IMR-90 (cell line): ENCODE measurements at regions not wholly inside any gene's neighbourhood (a gene's known extent, or its start where the extent isn't known, plus 50 kb on each side); places are given as distances from the start of the nearest gene placed in this dataset.

Source experiments
- ATAC-seq: fragments of 200-7000 bp; cut with Tn5 transposase; 2 replicates; pipeline ENCODE4 v1.9.1; 2020; ENCODE audit warnings: low read depth, mild to moderate bottlenecking, moderate library complexity
- BruUV-seq: library from RNA; stranded (reverse); fragments of 400-500 nt; replicated peaks from 2 replicates; lab custom pipeline; 2021; lab: Mats Ljungman, UMichigan
- CTCF ChIA-PET: fragments of 300-600 bp; formaldehyde crosslinking; extraction: SDS; loops from one replicate; lab custom pipeline; 2021; ENCODE audit warnings: antibody characterized with exemption; lab: Yijun Ruan, JAX
- POLR2A ChIA-PET: fragments of 300-600 bp; sonication (Branson Sonifier 250); formaldehyde crosslinking; loops from one replicate; lab custom pipeline; 2022; ENCODE audit warnings: antibody characterized with exemption; ENCODE audit not compliant: unreplicated experiment; lab: Charles Lee
- DNase-seq: peaks from one replicate; pipeline ENCODE4 v3.0.0; 2013
- H2AFZ ChIP-seq: replicated peaks from 2 replicates; pipeline ENCODE3; 2013; ENCODE audit warnings: low read length, mild to moderate bottlenecking; ENCODE audit not compliant: poor library complexity
- H2AK5ac ChIP-seq: 2 replicates; pipeline ENCODE4 v1.6.1; 2013; ENCODE audit warnings: low read depth, low read length, inconsistent platforms
- H2AK9ac ChIP-seq: replicated peaks from 2 replicates; pipeline ENCODE3; 2013; ENCODE audit warnings: mild to moderate bottlenecking, low read depth, low read length, moderate library complexity; ENCODE audit not compliant: poor library complexity
- H2BK120ac ChIP-seq: 2 replicates; pipeline ENCODE4 v1.6.1; 2013; ENCODE audit warnings: low read depth, low read length, inconsistent platforms
- H2BK15ac ChIP-seq: 3 replicates; pipeline ENCODE4 v1.6.1; 2013; ENCODE audit warnings: low read depth, low read length, inconsistent platforms
- H2BK20ac ChIP-seq: 2 replicates; pipeline ENCODE4 v1.6.1; 2013; ENCODE audit warnings: low read depth, mild to moderate bottlenecking, inconsistent platforms, low read length, moderate library complexity
- H2BK5ac ChIP-seq: 2 replicates; pipeline ENCODE4 v1.6.1; 2013; ENCODE audit warnings: mild to moderate bottlenecking, low read depth, low read length, inconsistent platforms; ENCODE audit not compliant: poor library complexity, severe bottlenecking
- H3K14ac ChIP-seq: replicated peaks from 2 replicates; pipeline ENCODE4 v1.6.1; 2013; ENCODE audit warnings: low read depth, low read length, inconsistent platforms
- H3K18ac ChIP-seq: 2 replicates; pipeline ENCODE4 v1.6.1; 2013; ENCODE audit warnings: low read depth, low read length, control low read depth
- H3K23ac ChIP-seq: 2 replicates; pipeline ENCODE4 v1.6.1; 2013; ENCODE audit warnings: low read depth, low read length, inconsistent platforms
- H3K27ac ChIP-seq: 2 replicates; pipeline ENCODE4 v1.5.1; 2013; ENCODE audit warnings: mild to moderate bottlenecking, control low read depth, low read length; ENCODE audit not compliant: insufficient read depth
- H3K27me3 ChIP-seq: 2 replicates; pipeline ENCODE4 v1.6.1; 2013; ENCODE audit warnings: low read length; ENCODE audit not compliant: control insufficient read depth, insufficient read depth
- H3K36me3 ChIP-seq: 2 replicates; pipeline ENCODE4 v1.6.1; 2013; ENCODE audit warnings: low read length, mixed read lengths; ENCODE audit not compliant: control insufficient read depth, insufficient read depth
- H3K4ac ChIP-seq: 2 replicates; pipeline ENCODE4 v1.6.1; 2013; ENCODE audit warnings: low read depth, low read length, inconsistent platforms
- H3K4me1 ChIP-seq: 2 replicates; pipeline ENCODE4 v1.6.1; 2013; ENCODE audit warnings: low read length, mixed read lengths; ENCODE audit not compliant: control insufficient read depth, insufficient read depth
- H3K4me2 ChIP-seq: 2 replicates; pipeline ENCODE4 v1.6.1; 2013; ENCODE audit warnings: low read depth, mild to moderate bottlenecking, control low read depth, low read length, moderate library complexity
- H3K4me3 ChIP-seq: 2 replicates; pipeline ENCODE4 v1.5.1; 2013; ENCODE audit warnings: low read depth, mild to moderate bottlenecking, control low read depth, low read length, moderate library complexity; ENCODE audit not compliant: insufficient read depth
- H3K56ac ChIP-seq: 2 replicates; pipeline ENCODE4 v1.6.1; 2013; ENCODE audit warnings: low read length, inconsistent platforms; ENCODE audit not compliant: insufficient read depth; ENCODE audit errors: extremely low read depth
- H3K79me1 ChIP-seq, 2 experiments: 2 replicates each; pipeline ENCODE4 v1.6.1; 2013; ENCODE audit warnings: low read length in 2 of 2, inconsistent platforms in 1 of 2, low read depth in 1 of 2
- H3K9ac ChIP-seq: 2 replicates; pipeline ENCODE4 v1.6.1; 2013; ENCODE audit warnings: low read depth, low read length, control low read depth
- H3K9me1 ChIP-seq: 2 replicates; pipeline ENCODE4 v1.6.1; 2013; ENCODE audit warnings: low read length, inconsistent platforms; ENCODE audit not compliant: insufficient read depth
- H3K9me3 ChIP-seq: 2 replicates; pipeline ENCODE4 v1.6.1; 2013; ENCODE audit warnings: low read length; ENCODE audit not compliant: control insufficient read depth, insufficient read depth
- H4K20me1 ChIP-seq: 2 replicates; pipeline ENCODE4 v1.6.1; 2013; ENCODE audit warnings: low read length, inconsistent platforms; ENCODE audit not compliant: insufficient read depth
- H4K5ac ChIP-seq: 2 replicates; pipeline ENCODE4 v1.6.1; 2013; ENCODE audit warnings: mild to moderate bottlenecking, low read depth, low read length, control low read depth
- H4K8ac ChIP-seq, 2 experiments: 2 replicates each; pipeline ENCODE4 v1.6.1; 2013; ENCODE audit warnings: low read depth in 2 of 2, low read length in 2 of 2, control low read depth in 1 of 2, inconsistent platforms in 1 of 2
- H4K91ac ChIP-seq: 2 replicates; pipeline ENCODE4 v1.6.1; 2013; ENCODE audit warnings: low read depth, low read length, inconsistent platforms; ENCODE audit not compliant: insufficient read depth
- BHLHE40 ChIP-seq: fragments of 150-350 bp; IDR thresholded peaks from 2 replicates; pipeline ENCODE4 v1.6.1; 2016; ENCODE audit warnings: mild to moderate bottlenecking, low read depth, low read length
- CHD1 ChIP-seq: IDR thresholded peaks from 2 replicates; pipeline ENCODE4 v1.6.1; 2012; ENCODE audit warnings: low read depth, low read length, improper control_type of control experiment
- MAFK ChIP-seq: IDR thresholded peaks from 2 replicates; pipeline ENCODE4 v1.6.1; 2012; ENCODE audit warnings: low read depth, low read length, improper control_type of control experiment
- NFE2L2 ChIP-seq: fragments of 150-350 bp; IDR thresholded peaks from 2 replicates; pipeline ENCODE4 v1.6.1; 2016; ENCODE audit warnings: low read depth, mild to moderate bottlenecking, low read length
- RAD21 ChIP-seq: IDR thresholded peaks from 2 replicates; pipeline ENCODE4 v1.6.1; 2012; ENCODE audit warnings: low read length, improper control_type of control experiment
- RFX5 ChIP-seq: IDR thresholded peaks from 2 replicates; pipeline ENCODE4 v1.8.0; 2012; ENCODE audit warnings: low read depth, mild to moderate bottlenecking, low read length, moderate library complexity
- WGBS, 2 experiments: methylation state at CpG; one replicate each; pipeline versions ENCODE4 v1.1.5 to v1.1.7; 2013; ENCODE audit warnings: missing lambda C conversion rate in 2 of 2; ENCODE audit not compliant: insufficient read length in 1 of 2; ENCODE audit errors: extremely low coverage in 2 of 2; 5-methylcytosine and 5-hydroxymethylcytosine counted together
- dilution Hi-C: fragments of 300-500 bp; cut with HindIII; formaldehyde crosslinking; loops from one replicate; pipeline ENCODE4 v1.14.3; 2018; ENCODE audit warnings: low sequenced_read_pairs; ENCODE audit not compliant: unreplicated experiment
- in situ Hi-C: fragments of 300-500 bp; cut with MboI; formaldehyde crosslinking; loops from 3 replicates; pipeline ENCODE4 v1.14.3; 2019; ENCODE audit warnings: low sequenced_read_pairs, inconsistent platforms, mixed read lengths
- intact Hi-C: fragments of 100-400 bp; cut with micrococcal nuclease; formaldehyde crosslinking; loops from 2 replicates; pipeline ENCODE4 v1.10.0; 2022

GRCh38 chr20:19094959-19095541 lies 117.4 kb upstream of the SLC24A3 start:
- dilution Hi-C loops (no loop called here), intact Hi-C loops (no loop called here), in situ Hi-C loops (no loop called here)
- ChIA-PET POLR2A (no interaction called here), CTCF (no interaction called here)
- TF ChIP-seq CHD1 (no peak), RFX5 (no peak), NFE2L2 (no peak), BHLHE40 (no peak), RAD21 (no peak), MAFK (no peak)
- H2AK5ac ChIP-seq, result no peak overlapping the region
- H3K9me3 ChIP-seq, result peaks cover 18% of the 10 kb centered on the region
- 45% methylated on average over 3 of the region's 5 CpGs; no CpG with 5 or more reads in 1 of the 2 experiments for WGBS, 2 experiments
- H4K20me1 ChIP-seq, result no peaks in the 10 kb centered on the region
- no peak overlapping the region for H3K4me3 ChIP-seq
- no peak overlapping the region for H3K27ac ChIP-seq
- no peak overlapping the region for H3K23ac ChIP-seq
- no peak overlapping the region for H4K5ac ChIP-seq
- H3K4me1 ChIP-seq, result no peaks in the 10 kb centered on the region
- H3K4ac ChIP-seq, result no peak overlapping the region
- H3K14ac ChIP-seq, result no peak overlapping the region
- H3K9me1 ChIP-seq, result no peaks in the 10 kb centered on the region
- no peaks in the 10 kb centered on the region for H3K36me3 ChIP-seq
- DNase-seq (no peak), ATAC-seq (no peak)
- H4K8ac ChIP-seq, result no peak overlapping the region
- H3K18ac ChIP-seq, result no peak overlapping the region
- BruUV-seq, result no TSS peak
- H3K27me3 ChIP-seq, result no peaks in the 10 kb centered on the region
- no peak overlapping the region for H2BK15ac ChIP-seq
- H3K9ac ChIP-seq, result no peak overlapping the region
- no peak overlapping the region for H3K56ac ChIP-seq
- H2BK120ac ChIP-seq, result no peak overlapping the region
- H3K79me1 ChIP-seq, result no peaks in the 10 kb centered on the region
- H2BK20ac ChIP-seq, result no peak overlapping the region
- no peak overlapping the region for H2AFZ ChIP-seq
- H3K4me2 ChIP-seq, result no peak overlapping the region
- H4K91ac ChIP-seq, result no peak overlapping the region
- no peak overlapping the region for H2AK9ac ChIP-seq
- H2BK5ac ChIP-seq, result no peak overlapping the region
